NCI-H2107 (cell line): ENCODE measurements at regions not wholly inside any gene's neighbourhood (a gene's known extent, or its start where the extent isn't known, plus 50 kb on each side); places are given as distances from the start of the nearest gene placed in this dataset.

Experiments used
- DNase-seq: peaks from one replicate; lab custom pipeline; 2025; lab: John Stamatoyannopoulos, UW

DNA sequence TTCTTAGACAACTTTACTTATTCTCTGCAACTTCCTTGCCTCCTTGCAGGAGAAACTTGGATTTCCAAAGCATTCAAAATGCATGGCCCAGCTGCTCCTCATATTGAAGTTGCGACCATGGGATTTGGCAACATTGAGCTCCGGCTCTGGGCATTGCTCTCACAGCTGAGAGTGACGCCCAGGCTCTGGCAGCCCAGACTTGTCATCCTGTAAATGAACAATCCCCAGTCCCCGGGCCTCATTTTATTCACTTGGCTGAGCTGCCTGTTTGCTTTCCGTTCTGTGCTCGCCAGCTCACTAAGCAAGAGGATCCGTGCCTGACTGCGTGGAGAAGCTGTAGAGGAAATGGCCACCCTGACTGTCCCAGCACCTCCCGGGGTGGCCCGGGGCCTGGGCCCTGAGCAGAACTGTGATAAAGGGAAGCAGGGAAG is 119.5 kb upstream of the CD93 start:
- no peak for DNase-seq

DNA sequence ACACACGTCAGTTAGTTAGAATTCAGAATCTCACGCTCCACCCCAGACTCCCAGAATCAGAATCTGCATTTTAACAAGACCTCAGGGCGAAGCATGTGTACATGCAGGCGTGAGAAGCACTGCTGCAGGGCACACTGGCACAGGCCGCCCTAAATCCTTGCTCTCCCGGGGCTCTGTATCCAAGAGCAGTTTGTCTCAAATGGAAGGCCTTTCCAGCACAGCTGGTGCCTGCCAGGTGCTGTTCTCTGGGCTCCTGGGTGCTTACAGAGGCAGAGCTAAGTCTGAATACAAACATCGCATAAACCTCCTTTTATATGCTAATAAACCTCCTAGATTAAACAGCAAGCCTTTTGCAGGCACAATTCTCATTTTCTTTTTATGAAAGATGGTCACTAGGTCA is 119.1 kb upstream of the CD93 start:
- DNase-seq: no peak

DNA sequence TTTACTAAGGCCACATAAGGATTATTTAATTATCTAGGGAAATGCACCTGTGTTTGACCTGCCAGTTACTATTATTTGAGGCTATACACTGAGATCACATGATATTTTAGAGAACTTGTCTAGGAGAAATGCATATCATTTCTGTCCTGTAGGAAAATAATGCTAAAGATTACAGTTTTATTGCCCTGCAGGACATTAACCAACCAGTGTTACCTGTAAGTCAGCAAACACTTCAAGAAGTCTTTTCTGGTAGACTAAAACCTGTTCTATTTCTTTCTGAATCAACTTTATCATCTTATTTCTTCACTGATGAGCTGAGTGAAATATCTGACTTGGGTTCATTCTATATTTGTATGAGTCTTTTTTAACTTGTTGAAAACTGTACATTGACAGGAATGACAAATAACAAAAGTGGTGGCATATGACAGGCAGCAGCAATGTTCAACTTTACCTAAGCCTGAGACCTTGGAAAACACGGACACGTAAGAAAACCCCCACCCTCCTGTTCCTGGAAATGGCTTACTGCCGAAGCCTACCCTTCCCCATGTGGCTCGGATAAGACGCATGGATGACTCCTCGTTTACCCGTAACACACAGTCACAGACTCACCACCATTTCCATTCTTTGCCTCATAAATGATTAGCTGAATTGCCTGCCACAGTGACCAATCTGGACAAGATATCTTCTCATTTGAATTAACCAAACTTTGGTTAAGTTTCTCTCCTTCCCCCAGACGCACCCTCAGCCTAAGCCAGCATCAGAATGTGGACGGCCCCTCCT is 118.0 kb upstream of the CD93 start:
- DNase-seq: no peak

DNA sequence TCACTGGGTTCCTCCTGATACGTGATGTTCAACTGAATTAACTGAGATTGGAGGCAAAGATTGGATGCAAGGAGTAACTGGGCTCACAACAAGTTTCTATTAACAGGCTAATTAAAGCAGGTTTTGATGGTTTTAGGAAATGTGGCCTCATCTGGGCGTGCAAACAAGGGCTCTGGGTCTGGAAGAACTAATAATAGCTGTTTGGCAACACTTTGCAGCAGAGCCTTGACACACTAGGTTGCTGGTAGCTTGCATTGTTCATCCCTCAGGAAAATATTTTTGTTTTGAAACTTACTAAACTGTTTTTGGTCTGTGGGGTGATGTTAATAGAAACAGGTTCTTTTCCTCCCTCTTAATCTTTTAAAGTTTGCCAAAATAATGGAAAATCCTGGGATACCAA is 117.2 kb upstream of the CD93 start:
- DNase-seq: no peak

DNA sequence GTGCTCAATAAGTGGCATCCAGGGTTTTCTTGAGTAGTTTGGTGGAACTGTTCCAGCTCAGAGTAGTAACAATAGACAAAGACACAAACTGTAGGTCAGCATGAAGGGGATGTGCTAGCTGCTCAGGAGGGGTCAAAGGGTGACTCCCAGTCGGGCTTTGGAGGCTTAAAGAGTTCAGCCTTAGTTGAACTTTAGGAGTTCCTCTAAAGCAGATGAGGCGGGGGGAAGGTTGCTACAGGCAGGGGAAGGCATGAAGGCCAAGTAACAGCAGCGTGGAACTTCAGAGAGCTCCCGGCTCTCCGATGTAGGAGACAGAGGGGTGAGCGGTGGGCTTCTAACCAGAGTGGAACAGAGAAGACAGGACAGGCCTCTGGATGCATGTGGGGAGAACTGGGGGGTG is 115.5 kb upstream of the CD93 start:
- no peak for DNase-seq

DNA sequence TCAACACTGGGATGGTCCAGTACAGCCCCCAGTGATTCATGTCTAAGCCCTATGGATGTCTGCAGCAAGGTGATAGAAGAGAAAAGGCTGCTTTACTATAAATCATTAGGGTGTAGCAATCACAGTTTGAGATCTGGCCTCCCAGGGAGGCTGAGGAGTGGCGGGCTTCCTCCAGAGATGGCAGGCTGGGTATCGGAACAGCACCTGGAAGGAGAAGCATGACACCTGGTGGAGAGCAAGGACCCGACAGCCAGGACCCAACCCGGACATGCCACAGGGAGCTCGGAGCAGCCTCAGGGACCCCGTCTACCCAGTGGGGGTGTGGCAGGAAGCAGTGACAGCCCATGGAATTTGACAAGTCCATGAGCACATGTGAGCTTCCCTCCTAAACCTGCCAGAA is 114.8 kb upstream of the CD93 start:
- no peak for DNase-seq

DNA sequence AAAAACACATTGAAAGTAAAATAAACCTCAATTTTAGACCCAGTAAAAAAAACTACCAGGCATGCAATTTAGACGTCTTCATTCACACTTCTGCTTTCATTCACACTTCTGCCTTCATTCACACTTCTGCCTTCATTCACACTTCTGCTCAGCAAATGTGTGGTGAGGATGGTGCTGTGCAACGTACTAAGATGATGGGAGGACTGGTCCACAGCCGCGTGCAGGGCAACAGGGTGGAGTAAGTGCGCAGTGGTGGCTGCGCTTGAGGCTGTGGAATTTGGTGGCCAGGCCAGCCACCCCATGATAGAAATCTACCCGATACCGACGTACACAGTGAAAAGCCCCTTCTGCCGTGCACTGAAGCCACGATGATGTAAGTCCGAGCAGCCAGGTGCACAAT is 114.3 kb upstream of the CD93 start:
- no peak for DNase-seq

DNA sequence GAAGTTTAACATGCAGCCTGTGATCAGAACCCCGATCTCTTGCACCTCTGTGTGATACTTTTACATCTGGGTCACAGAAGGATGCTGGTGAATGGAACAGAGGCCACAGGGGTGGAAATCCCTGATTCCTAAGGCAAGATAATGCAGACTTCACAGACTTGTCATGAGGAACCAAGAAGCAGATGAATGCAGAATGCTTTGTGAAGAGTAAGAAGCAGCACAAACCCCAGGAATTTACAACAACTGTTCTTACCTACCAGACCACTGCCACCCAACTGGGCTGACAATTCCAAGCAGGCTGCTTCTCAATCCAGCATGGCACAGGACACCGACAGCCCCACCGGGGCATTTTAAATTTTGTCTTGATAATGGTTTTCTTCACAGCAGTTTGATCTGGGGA is 113.2 kb upstream of the CD93 start:
- no peak for DNase-seq

DNA sequence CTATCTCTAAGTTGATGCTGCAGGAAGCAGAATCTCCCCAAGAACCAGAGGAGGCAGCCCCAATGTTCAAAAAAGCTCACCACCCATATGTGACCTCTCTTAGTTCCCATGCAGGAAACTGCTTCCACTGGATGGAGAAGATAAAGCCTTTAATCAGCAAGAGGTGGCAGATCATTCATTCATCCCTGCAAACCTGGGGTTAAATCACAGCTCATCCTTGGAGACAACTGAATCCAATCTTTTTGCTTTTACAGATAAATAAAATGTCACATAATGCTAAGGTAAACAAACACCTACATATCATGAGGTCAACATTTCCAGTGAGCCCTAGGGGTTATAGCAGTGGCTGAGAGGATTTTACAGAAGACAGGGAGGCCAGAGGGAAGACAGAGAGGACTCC is 112.7 kb upstream of the CD93 start:
- no peak for DNase-seq

DNA sequence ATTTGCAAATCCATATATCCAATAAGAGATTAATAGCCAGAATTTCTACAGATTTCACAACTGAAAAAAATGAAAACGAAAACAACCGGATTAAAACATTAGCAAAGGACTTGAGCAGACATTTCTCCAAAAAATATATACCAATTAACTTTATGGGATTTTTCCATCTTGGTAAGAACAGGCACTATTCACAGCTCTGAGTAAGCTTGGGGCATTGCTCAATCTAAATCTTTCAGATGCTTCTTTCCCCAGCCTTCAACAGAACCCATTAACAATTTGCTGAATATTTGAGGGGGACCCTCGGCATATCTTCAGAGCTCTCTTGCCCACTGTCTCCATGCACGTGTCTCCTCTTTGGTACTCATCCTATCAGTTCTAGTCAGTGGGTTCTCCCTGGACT is 111.7 kb upstream of the CD93 start:
- no peak for DNase-seq

DNA sequence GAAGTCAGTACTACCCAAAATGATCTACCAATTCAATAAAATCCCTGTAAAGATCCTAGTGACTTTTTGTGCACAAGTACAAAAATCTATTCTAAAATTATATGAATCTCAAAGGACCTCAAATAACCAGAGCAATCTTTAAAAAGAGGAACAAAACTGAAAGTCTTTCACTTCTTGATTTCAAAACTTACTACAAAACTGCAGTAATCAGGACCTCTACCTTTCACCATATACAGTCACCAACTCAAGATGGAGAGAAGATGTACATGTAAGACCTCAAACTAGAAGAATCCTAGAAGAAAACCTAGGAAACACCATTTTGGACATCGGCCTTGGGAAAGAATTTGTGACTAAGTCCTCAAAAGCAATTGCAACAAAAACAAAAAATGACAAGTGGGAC is 109.5 kb upstream of the CD93 start:
- no peak for DNase-seq

DNA sequence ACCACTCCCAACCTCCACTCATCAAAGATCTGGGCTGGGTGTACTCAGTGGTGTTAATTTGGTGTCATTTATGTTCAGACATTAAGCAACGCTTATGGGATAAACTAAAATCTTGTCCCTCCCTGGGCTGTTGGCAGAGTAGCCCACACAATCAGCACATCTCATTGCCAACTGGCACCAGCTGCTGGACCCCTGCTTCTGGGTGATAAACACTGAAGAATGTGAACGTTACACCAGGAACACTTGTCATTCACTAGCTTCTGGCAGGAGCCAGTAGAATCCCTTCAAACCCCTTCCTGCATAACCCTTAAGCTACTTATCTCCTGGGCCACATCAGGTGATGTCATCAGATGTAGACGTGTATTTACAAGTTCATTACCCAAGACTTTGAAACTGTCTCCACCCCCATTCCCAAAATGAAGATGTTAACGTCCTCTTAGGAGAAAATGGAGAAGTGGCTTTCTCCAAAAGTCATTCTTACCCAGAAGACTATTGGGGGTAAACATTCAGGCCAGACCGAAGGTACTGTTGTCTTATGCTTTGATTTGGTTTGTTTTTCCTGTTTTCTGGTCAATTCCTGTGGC is 107.8 kb upstream of the CD93 start:
- DNase-seq: no peak

DNA sequence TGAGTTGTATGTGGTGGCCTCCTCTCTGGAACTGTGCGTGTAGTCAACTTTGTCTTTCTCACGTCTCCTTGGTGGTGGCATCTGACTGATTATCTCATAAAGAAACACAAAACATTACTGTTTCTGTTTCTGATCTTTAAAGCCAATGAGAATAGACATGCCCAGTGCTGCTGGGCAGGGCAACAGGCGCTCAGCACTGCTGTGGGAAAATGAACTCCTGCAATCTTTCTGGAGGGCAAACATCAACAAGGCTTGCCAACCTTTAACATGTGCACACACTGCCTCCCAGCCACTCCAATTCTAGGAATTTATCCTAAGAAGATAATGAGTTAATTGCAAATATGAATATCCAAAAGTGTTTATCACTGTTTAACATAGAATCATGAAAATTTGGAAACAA is 106.3 kb upstream of the CD93 start:
- no peak for DNase-seq

DNA sequence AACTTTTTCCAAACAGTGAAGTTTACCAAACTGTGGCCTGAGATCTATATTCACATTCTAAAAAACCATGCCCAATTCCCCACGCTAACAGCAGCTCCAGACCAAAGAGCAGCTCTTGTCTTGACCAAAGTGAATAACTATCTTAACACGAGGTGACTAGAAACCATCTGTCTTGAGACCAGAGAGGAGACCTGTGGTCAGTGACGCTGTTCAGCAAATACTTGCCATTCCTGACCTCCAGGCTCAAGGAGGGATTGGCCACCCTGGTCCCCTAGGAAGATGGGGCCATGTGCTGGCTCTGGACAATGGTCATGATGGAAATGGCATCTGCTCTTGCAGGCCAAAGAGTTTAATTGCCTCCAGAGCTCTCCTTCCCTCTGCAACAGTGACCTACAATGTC is 104.4 kb upstream of the CD93 start:
- no peak for DNase-seq

DNA sequence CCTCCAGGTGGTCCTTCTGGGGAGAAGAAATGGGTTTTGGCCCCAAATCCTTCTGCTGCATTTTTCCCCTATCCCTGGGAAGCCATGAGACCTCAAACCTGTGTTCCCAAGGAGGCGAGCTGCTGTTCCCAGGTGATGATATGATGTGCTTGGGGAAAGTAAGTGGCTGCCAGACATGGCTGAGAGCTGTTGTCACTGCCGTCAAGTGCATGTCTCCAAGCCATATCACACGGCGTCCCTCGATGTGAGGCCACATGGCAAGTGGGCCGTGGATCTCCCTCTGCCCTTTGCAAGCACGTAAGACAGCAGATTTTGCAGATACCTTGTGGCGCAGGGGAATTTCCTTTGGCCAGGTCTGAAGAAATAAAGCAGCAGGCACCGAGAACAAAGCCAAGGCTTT is 103.7 kb upstream of the CD93 start:
- no peak for DNase-seq

DNA sequence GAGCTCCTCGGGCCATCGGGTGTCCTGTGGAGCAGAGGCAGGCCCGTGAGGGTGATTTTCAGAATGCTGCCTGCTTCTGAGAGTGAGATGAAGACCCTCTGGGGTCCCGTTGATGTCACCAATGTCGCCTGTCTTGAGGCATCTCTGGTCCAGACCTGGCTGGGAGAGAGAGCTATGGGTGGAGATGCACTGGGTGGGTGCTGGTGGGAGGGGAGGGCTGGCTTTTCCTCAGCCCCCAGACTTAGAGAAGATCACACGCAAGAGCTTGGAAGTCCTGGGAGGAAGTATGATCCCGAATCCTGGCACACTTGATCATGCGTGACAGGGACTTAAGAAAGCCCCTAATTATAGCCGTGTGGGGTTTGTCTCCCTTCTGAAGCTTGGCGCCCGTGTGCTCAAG is 103.2 kb upstream of the CD93 start:
- no peak for DNase-seq

DNA sequence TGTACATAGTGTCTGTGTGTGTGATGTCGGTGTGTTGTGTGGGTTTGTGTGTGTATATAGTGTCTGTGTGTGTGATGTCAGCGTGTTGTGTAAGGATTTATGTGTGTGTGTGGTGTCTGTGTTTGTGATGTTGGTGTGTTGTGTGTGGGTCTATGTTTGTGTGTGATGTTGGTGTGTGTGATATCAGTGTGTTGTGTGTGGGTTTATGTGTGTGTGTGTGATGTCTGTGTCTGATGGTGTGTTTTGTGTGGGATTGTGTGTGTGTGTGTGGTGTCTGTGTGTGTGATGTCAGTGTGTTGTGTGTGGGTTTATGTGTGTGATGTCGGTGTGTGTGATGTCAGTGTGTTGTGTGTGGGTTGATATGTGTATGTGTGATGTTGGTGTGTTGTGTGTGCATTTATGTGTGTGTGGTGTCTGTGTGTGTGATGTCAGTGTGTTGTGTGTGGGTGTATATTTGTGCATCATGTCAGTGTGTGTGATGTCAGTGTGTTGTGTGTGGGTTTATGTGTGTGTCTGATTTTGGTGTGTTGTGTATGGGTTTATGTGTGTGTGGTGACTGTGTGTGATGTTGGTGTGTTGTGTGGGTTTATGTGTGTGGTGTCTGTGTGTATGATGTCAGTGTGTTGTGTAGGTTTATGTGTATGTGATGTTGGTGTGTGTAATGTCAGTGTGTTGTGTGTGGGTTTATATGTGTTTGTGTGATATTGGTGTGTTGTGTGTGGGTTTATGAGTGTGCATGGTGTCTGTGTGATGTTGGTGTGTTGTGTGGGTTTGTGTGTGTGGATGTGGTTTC is 102.4 kb upstream of the CD93 start:
- DNase-seq: no peak

DNA sequence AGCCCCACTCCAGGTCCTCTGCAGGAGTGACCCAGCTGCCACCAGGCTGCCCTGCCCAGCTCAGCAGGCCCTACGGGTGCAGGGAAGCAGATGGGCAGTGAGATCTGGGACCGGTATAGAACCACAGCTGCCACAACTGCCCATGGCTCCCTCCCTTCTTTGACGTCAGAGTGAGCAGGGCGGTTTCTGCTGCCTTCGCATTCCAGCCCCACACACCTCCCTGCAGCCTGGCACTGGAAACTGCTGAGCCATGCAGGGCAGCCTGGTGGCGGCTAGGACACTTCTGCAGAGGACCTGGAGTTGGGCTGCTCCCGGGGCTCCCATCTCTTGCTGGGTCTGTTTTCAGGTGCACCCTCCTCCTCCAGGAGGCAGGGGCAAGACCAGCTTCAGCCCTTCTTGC is 101.6 kb upstream of the CD93 start:
- DNase-seq: no peak

DNA sequence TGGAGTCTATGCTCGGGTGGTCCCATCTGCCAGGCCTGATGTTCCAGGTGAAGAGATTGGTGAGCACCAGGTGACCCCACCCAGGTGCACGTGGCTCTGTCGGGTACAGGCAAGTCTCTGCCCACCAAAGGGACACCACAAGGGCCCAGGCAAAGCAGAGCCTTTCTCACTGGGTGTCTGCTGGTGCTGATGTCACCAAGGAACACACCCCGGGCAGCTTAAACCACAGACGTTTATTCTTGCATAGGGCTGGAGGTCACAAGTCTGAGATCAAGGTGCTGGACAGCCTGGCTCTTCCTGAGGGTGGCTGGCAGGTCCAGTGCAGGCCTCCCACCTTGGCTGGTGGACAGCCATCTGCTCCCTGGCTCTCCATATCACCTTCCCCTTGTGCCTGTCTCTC is 100.7 kb upstream of the CD93 start:
- no peak for DNase-seq

DNA sequence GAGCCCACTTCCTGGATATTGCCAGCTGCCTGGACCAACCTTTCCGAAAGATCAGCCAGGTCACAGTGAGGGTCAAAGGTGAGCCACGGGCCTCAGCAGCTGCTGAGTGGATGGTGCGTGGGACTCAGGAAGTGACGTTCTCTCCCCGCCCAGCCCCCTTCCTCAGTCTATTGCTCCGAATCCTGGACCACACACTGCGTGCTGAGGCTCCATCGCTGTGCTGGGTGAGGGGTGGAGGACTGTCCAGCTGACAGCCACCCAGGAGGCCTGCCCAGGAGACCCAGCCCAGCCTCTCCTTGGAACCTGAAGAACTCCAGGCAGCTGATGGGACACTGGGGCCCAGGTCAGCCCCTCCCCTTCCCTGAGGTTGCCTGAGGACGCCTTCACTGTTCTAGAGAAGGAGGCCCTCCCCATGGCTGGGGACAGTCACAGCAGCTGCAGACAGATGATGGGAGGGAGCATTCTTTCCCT is 94.4 kb upstream of the CD93 start:
- DNase-seq: no peak

DNA sequence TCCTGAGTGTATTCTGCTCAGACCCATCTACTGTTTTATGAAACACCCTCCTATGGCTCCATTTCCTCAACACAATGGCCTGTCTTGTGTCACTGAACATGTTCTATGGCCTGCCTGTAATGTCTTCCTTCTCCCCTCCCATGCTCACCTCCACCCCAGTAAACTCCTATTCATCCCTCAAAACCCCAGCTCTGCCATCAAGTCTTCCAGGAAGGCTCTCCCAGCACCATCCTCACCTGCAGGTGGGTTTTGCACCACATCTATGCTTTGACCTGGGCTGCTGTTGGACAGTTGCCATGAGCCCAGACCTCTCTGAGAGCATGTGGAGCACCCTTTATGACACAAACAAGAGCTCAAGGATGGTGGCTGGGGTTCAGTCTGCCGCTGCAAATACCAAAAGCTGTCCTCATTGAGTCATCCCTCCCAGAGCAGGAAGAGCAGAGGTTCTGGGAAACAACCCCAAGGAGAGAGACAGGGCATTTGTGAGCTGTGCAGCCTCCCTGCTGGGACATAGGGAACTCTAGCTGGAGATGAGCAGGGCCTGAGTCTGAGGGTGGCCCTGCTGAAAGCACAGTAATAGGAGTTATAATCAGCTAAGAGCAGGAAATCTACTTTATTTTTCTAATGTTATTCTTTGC is 93.8 kb upstream of the CD93 start:
- no peak for DNase-seq

DNA sequence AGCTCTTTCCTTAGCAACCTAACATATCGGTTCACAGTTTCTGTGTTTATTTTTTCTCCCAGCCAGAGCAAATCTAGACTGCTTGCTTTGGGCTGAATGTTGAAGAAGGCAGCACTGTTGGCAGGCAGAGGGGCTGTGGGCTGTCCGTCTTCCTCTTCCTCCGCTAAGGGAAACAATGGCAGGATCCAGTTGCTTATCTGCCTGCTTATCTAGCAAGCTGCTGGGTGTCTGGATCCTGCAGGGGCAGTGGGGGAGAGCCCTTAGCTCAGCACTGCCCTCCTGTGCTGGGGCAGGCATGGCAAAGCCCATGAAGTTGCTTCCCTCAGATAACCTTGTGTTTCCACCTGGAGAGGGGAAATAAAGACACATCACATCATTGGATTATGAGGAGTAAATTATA is 92.7 kb upstream of the CD93 start:
- DNase-seq: no peak

DNA sequence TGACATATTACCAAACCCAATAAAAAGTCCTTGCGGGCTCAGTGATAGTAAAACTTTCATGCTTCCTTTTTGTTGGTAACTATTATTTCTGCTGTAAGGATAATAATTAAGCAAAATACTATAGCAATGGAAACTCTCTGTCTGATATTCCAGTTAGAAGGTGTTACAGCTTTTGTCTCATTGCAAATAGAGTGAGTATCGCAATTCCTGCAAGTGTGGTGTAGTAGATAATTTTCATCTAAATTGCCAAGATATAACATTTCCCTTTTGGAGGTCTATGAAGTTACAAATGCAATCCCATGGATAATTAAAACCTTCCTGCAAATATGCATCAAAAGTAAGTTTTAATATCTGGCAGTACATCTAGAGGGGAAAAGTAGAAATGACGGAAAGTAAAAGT is 88.7 kb upstream of the CD93 start:
- DNase-seq: no peak
